ENCODE measurements at regions not wholly inside any gene's neighbourhood (a gene's known extent, or its start where the extent isn't known, plus 50 kb on each side); places are given as distances from the start of the nearest gene placed in this dataset.

DNA sequence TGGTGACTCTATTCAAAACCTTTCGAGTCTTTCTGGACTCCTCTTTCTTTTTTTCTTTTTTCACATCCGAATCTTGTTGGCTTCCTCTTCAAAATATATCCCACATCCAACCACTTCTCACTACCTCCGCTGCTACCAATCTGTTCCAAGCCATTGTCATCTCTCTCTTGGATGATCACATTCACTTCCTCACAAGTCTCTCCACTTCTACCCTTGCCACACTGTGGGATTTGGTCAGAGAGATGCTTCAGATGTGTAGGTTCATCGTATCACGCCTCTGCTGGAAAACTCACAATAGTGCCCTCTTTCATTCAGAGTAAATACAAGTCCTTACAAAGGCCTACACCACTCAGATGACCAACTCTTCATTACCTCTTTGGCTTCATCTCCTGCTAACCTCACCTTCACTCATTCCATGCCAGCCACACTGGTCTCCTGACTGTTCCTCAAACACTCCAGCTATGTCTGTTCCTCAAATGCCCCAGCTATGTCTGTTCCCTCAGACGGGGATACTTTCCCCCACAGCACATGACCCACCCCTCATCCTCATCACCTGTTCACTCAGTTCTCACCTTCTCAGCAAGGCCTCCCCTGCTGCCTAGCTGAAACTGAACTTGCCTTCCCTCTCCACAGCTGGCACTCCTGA is 67.2 kb upstream of the PELI1 start:
- TF ChIP-seq, protein P1, sequence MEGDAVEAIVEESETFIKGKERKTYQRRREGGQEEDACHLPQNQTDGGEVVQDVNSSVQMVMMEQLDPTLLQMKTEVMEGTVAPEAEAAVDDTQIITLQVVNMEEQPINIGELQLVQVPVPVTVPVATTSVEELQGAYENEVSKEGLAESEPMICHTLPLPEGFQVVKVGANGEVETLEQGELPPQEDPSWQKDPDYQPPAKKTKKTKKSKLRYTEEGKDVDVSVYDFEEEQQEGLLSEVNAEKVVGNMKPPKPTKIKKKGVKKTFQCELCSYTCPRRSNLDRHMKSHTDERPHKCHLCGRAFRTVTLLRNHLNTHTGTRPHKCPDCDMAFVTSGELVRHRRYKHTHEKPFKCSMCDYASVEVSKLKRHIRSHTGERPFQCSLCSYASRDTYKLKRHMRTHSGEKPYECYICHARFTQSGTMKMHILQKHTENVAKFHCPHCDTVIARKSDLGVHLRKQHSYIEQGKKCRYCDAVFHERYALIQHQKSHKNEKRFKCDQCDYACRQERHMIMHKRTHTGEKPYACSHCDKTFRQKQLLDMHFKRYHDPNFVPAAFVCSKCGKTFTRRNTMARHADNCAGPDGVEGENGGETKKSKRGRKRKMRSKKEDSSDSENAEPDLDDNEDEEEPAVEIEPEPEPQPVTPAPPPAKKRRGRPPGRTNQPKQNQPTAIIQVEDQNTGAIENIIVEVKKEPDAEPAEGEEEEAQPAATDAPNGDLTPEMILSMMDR (IDR thresholded peaks at IDR 0.05), result no peak
- TF ChIP-seq EP300 (IDR thresholded peaks at IDR 0.05), result no peak

All from gastroesophageal sphincter (tissue), 3 donors.